Fibroblast of skin of scalp (primary cell): ENCODE measurements at regions not wholly inside any gene's neighbourhood (a gene's known extent, or its start where the extent isn't known, plus 50 kb on each side); places are given as distances from the start of the nearest gene placed in this dataset.
A peak's percentile ranks its signal among the peaks of the same experiment; 100 is the strongest.

Source experiments
- DNase-seq: peaks from one replicate; pipeline ENCODE4 v3.0.0-alpha.2; 2013

- peak; percentile 18 for DNase-seq
These were observed 368.1 kb downstream of the RPS24 start for GRCh38 chr10:78401624-78402367.

- no peak for DNase-seq
These were observed 368.9 kb downstream of the RPS24 start for GRCh38 chr10:78402591-78402990.

GRCh38 chr10:78403781-78404180 lies 370.1 kb downstream of the RPS24 start:
- DNase-seq: no peak

GRCh38 chr10:78404296-78404695 lies 370.6 kb downstream of the RPS24 start:
- no peak for DNase-seq

- peak; percentile 44 for DNase-seq
These were observed 371.6 kb downstream of the RPS24 start for GRCh38 chr10:78405231-78405630.

GRCh38 chr10:78405736-78406135 lies 372.1 kb downstream of the RPS24 start:
- DNase-seq: no peak

- DNase-seq: no peak
These were observed 373.0 kb downstream of the RPS24 start for GRCh38 chr10:78406648-78407008.

- peak; percentile 86 for DNase-seq
These were observed 373.5 kb downstream of the RPS24 start for GRCh38 chr10:78407009-78407711.

- no peak for DNase-seq
These were observed 374.3 kb downstream of the RPS24 start for GRCh38 chr10:78407966-78408365.

GRCh38 chr10:78408671-78409472 lies 375.2 kb downstream of the RPS24 start:
- DNase-seq: no peak

GRCh38 chr10:78410046-78410965 lies 376.6 kb downstream of the RPS24 start:
- DNase-seq: no peak

- no peak for DNase-seq
These were observed 378.1 kb downstream of the RPS24 start for GRCh38 chr10:78411716-78412115.

- no peak for DNase-seq
These were observed 378.9 kb downstream of the RPS24 start for GRCh38 chr10:78412605-78413004.

- no peak for DNase-seq
These were observed 379.7 kb downstream of the RPS24 start for GRCh38 chr10:78413076-78414055.

- DNase-seq: peak; percentile 24
These were observed 380.7 kb downstream of the RPS24 start for GRCh38 chr10:78414380-78414779.

- no peak for DNase-seq
These were observed 381.4 kb downstream of the RPS24 start for GRCh38 chr10:78415111-78415510.

GRCh38 chr10:78416031-78417011 lies 382.7 kb downstream of the RPS24 start:
- DNase-seq: peak; percentile 80

- no peak for DNase-seq
These were observed 384.0 kb downstream of the RPS24 start for GRCh38 chr10:78417425-78418370.
